SU-DHL-6 (cell line): ENCODE measurements at regions not wholly inside any gene's neighbourhood (a gene's known extent, or its start where the extent isn't known, plus 50 kb on each side); places are given as distances from the start of the nearest gene placed in this dataset.

Experiments used
- H2AFZ ChIP-seq: fragments of 200-600 bp; sonication (generic); 2 replicates; pipeline ENCODE4 v1.6.1; 2014; ENCODE audit warnings: low read depth, mild to moderate bottlenecking, moderate library complexity, mixed read lengths, antibody characterized with exemption, low read length; ENCODE audit not compliant: severe bottlenecking
- H3F3A ChIP-seq: fragments of 200-600 bp; shearing (Covaris generic); 2 replicates; pipeline ENCODE4 v1.6.0; 2016; ENCODE audit warnings: antibody characterized with exemption, mild to moderate bottlenecking; ENCODE audit not compliant: insufficient read depth
- H3K27ac ChIP-seq: fragments of 200-600 bp; sonication (generic); 2 replicates; pipeline ENCODE4 v1.5.1; 2016; ENCODE audit warnings: low read depth, mild to moderate bottlenecking, low read length, moderate library complexity, mixed read lengths
- H3K27me3 ChIP-seq: fragments of 200-600 bp; sonication (generic), shearing (Covaris generic); 2 replicates; pipeline ENCODE4 v1.6.0; 2014; ENCODE audit warnings: mild to moderate bottlenecking, low read length
- H3K36me3 ChIP-seq: fragments of 200-600 bp; sonication (generic); 2 replicates; pipeline ENCODE4 v1.6.1; 2014; ENCODE audit warnings: mild to moderate bottlenecking, low read length, mixed read lengths
- H3K4me2 ChIP-seq: fragments of 300-600, 200-600 bp; shearing (Covaris generic), sonication (generic); 2 replicates; pipeline ENCODE4 v1.6.0; 2014; ENCODE audit warnings: low read length, low read depth, mild to moderate bottlenecking; ENCODE audit not compliant: poor library complexity, severe bottlenecking
- H3K4me3 ChIP-seq: fragments of 200-600 bp; sonication (generic); 2 replicates; pipeline ENCODE4 v1.5.1; 2014; ENCODE audit warnings: antibody characterized with exemption, low read length, mild to moderate bottlenecking, mixed read lengths; ENCODE audit not compliant: insufficient read depth, poor library complexity, severe bottlenecking
- H3K79me2 ChIP-seq: fragments of 200-600 bp; sonication (generic); 2 replicates; pipeline ENCODE4 v1.6.1; 2014; ENCODE audit warnings: mild to moderate bottlenecking, low read length, moderate library complexity; ENCODE audit not compliant: insufficient read depth
- H3K9ac ChIP-seq: fragments of 200-600 bp; sonication (generic); 2 replicates; pipeline ENCODE4 v1.7.0; 2014; ENCODE audit warnings: mild to moderate bottlenecking, low read length
- H3K9me2 ChIP-seq: fragments of 200-600 bp; sonication (generic); replicated peaks from 2 replicates; pipeline ENCODE4 v1.6.1; 2014; ENCODE audit warnings: low read length; ENCODE audit not compliant: insufficient read depth
- H3K9me3 ChIP-seq: fragments of 200-600 bp; sonication (generic); 2 replicates; pipeline ENCODE4 v1.6.1; 2014; ENCODE audit warnings: low read length, mixed read lengths; ENCODE audit not compliant: insufficient read depth
- H4K20me1 ChIP-seq: fragments of 200-600 bp; sonication (generic); 2 replicates; pipeline ENCODE4 v1.6.1; 2014; ENCODE audit warnings: low read depth, mild to moderate bottlenecking, antibody characterized with exemption, low read length, moderate library complexity, mixed read lengths
- CTCF ChIP-seq: fragments of 200-600 bp; sonication (generic); IDR thresholded peaks from one replicate; pipeline ENCODE4 v1.5.1; 2017; ENCODE audit warnings: antibody characterized with exemption, mild to moderate bottlenecking, low read length, moderate library complexity; ENCODE audit not compliant: insufficient read depth, poor library complexity, severe bottlenecking
- EZH2phosphoT487 ChIP-seq: fragments of 200-600 bp; sonication (generic), shearing (Covaris generic); conservative IDR thresholded peaks from 2 replicates; pipeline ENCODE4 v1.6.1; 2018; ENCODE audit warnings: mild to moderate bottlenecking, antibody characterized with exemption, low read length, moderate library complexity, mixed read lengths

- Histone ChIP-seq H3K27me3 (no peaks in the 10 kb centered on the region), H3K4me2 (no peak overlapping the region), H3K79me2 (no peaks in the 10 kb centered on the region), H4K20me1 (no peaks in the 10 kb centered on the region), H3K9me3 (no peaks in the 10 kb centered on the region), H3K9me2 (no peaks in the 10 kb centered on the region; the same call in 1 of the 2 replicates), H3K27ac (no peak overlapping the region), H3K9ac (no peak overlapping the region), H3F3A (no peaks in the 10 kb centered on the region), H3K4me3 (no peak overlapping the region), H2AFZ (no peak overlapping the region), H3K36me3 (no peaks in the 10 kb centered on the region; the same call in 1 of the 2 replicates)
- TF ChIP-seq EZH2phosphoT487: no peak
- TF ChIP-seq CTCF: no peak
Measured at GRCh38 chr7:53475776-53476175, 440.3 kb downstream of the POM121L12 start.

GRCh38 chr7:53476566-53476965 lies 441.1 kb downstream of the POM121L12 start:
- Histone ChIP-seq H2AFZ (no peak overlapping the region), H4K20me1 (no peaks in the 10 kb centered on the region), H3K27me3 (no peaks in the 10 kb centered on the region), H3K4me2 (no peak overlapping the region), H3K79me2 (no peaks in the 10 kb centered on the region), H3K9me3 (no peaks in the 10 kb centered on the region), H3K36me3 (no peaks in the 10 kb centered on the region; the same call in 1 of the 2 replicates), H3K4me3 (no peak overlapping the region), H3K9ac (no peak overlapping the region), H3K9me2 (no peaks in the 10 kb centered on the region; the same call in 1 of the 2 replicates), H3F3A (no peaks in the 10 kb centered on the region), H3K27ac (no peak overlapping the region)
- TF ChIP-seq CTCF (no peak), EZH2phosphoT487 (no peak)

- Histone ChIP-seq H3K4me2 (no peak overlapping the region), H3K27me3 (no peaks in the 10 kb centered on the region), H3K4me3 (no peak overlapping the region), H3K9me2 (no peaks in the 10 kb centered on the region), H3K9ac (no peak overlapping the region), H3F3A (no peaks in the 10 kb centered on the region), H3K9me3 (no peaks in the 10 kb centered on the region), H3K36me3 (no peaks in the 10 kb centered on the region), H2AFZ (no peak overlapping the region), H3K27ac (no peak overlapping the region), H3K79me2 (no peaks in the 10 kb centered on the region), H4K20me1 (no peaks in the 10 kb centered on the region)
- TF ChIP-seq CTCF (no peak), EZH2phosphoT487 (no peak)
Measured at GRCh38 chr7:53485354-53485753, 449.9 kb downstream of the POM121L12 start.
